HFF-Myc (cell line): ENCODE measurements at regions not wholly inside any gene's neighbourhood (a gene's known extent, or its start where the extent isn't known, plus 50 kb on each side); places are given as distances from the start of the nearest gene placed in this dataset.
A peak's percentile ranks its signal among the peaks of the same experiment; 100 is the strongest.
"Not testable (repeated sequence)": the region's sequence is repeated elsewhere in the genome, so short reads cannot be mapped to it uniquely, and the experiment has no call there.

Source experiments
- DNase-seq: peaks from one replicate; pipeline ENCODE4 v3.0.0-alpha.2; 2011; ENCODE audit warnings: low read depth; ENCODE audit errors: extremely low read depth
- H3K4me3 ChIP-seq: replicated peaks from 2 replicates; pipeline ENCODE4 v1.5.1; 2011; ENCODE audit warnings: low read depth, mild to moderate bottlenecking, control low read depth, low read length
- TF ChIP-seq, protein P1 (sequence below): IDR thresholded peaks from 2 replicates; pipeline ENCODE4 v1.5.1; 2012; ENCODE audit warnings: mild to moderate bottlenecking, low read depth, low read length, control low read depth; ENCODE audit errors: missing control alignments

DNA sequence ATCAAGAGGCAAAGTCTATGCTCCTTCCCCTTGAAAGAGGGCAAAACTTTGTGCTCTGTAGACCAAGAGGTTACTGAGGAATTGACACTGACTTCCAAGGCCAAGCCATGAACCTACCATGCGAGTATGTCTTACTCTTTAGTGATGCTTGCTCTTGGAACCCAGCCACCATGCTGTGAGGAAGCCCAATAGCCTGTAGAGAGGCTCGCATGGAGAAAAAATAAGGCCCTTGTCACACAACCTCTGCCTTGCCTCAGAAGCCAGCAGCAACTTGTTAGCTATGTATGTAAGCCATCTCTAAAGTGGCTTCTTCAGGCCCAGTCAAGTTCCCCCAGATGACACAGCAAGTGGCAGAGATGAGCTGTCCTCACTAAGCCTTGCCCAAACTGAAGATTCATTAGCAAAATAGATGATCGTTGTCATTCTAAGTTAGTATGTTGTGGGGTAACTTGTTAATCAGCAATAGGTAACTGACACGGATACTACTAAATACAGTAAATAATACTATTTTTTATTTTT is 66.1 kb upstream of the RGPD5 start:
- TF ChIP-seq, protein P1, sequence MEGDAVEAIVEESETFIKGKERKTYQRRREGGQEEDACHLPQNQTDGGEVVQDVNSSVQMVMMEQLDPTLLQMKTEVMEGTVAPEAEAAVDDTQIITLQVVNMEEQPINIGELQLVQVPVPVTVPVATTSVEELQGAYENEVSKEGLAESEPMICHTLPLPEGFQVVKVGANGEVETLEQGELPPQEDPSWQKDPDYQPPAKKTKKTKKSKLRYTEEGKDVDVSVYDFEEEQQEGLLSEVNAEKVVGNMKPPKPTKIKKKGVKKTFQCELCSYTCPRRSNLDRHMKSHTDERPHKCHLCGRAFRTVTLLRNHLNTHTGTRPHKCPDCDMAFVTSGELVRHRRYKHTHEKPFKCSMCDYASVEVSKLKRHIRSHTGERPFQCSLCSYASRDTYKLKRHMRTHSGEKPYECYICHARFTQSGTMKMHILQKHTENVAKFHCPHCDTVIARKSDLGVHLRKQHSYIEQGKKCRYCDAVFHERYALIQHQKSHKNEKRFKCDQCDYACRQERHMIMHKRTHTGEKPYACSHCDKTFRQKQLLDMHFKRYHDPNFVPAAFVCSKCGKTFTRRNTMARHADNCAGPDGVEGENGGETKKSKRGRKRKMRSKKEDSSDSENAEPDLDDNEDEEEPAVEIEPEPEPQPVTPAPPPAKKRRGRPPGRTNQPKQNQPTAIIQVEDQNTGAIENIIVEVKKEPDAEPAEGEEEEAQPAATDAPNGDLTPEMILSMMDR: no peak
- DNase-seq: no peak
- no peak overlapping the region for H3K4me3 ChIP-seq

DNA sequence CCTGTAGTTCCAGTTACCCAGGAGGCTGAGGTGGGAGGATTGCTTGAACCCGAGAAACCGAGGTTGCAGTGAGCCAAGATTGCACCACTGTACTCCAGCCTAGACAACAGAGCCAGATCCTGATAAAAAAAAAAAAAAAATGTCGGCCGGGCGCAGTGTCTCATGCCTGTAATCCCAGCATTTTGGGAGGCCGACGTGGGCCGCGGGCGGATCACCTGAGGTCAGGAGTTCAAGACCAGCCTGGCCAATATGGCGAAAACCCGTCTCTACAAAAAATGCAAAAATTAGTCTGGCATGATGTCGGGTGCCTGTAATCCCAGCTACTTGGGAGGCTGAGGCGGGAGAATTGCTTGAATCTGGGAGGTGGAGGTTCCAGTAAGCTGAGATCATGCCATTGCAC is 60.4 kb upstream of the RGPD5 start:
- not testable (repeated sequence) for H3K4me3 ChIP-seq, DNase-seq

DNA sequence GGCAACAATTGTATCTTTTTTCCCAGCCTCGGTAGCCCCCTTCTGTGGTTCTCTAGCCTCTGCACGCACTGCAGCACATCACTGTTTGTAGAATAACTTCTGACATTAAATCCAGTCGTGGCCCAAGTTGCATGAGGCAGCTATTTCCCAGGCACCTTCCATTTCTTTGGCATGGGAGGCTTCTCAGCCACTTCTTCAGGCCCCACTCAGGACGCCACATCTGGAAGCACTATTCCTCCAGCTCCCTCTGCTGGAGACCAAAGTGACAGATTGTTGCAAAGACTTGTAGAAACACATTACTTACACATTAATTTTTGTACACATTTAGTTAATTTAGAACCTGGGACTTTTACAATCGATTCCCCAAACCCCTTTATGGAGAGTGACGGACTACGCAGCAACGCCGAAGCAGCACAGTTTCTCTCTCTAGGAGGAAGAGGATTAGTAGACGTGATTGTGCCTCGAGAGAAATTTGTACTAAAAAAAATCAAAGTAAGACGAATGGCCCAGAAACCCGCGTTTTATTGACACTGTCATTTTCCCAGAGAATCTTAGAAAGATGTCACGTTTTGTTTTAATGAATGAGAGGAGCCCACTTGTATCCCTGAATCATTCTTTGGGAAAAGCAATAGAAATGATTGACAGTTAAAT is 57.8 kb upstream of the RGPD5 start:
- TF ChIP-seq, protein P1: peak; percentile 66
- no peak overlapping the region for H3K4me3 ChIP-seq
- DNase-seq: peak; percentile 29
